ENCODE measurements at regions not wholly inside any gene's neighbourhood (a gene's known extent, or its start where the extent isn't known, plus 50 kb on each side); places are given as distances from the start of the nearest gene placed in this dataset.

DNA sequence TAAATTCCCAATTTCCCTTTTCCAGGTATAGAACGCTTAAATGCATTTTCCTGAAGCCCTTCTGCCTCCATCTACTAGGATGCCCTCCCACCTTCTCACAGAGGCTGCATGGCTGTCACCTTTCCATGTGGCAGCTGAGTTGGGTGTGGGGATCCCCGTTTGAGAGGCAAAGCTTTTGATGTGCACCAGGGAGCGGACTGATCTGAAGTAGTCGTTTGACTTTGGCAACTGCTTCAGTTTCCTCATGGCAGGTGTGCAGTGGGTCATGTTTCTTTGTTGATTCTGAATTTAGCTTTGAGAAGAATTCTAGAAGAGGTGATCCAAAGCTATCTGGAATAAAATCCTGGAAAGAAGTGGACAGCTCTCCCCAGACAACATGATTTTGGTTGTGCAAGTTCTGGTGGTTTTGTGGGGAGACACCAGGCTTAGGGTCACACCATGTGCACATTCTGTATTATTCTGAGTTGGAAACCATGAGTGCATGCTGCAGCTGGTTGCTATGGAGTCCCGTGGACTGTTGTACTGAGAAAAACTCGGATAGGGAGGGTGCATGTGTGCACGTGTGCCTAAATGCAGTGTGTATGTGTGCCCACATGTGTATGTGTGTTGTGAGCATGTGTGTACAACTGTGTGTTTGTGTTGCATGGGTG, 63.5 kb downstream of the GADD45G start:
- no peaks in the 10 kb centered on the region for H3K79me2 ChIP-seq (ENCODE audit: control insufficient read depth, insufficient read depth, low read length)
- H4K20me1 ChIP-seq (ENCODE audit: control insufficient read depth, extremely low read depth, insufficient read depth, low read length) = no peaks in the 10 kb centered on the region
- dilution Hi-C loops (cut with MboI; ENCODE audit: extremely low pct_ligation_motif_present, low sequenced_read_pairs) = no loop called here
- TF ChIP-seq EZH2 (IDR thresholded peaks at IDR 0.05; ENCODE audit: low read length) = no peak
- TF ChIP-seq, protein P1, sequence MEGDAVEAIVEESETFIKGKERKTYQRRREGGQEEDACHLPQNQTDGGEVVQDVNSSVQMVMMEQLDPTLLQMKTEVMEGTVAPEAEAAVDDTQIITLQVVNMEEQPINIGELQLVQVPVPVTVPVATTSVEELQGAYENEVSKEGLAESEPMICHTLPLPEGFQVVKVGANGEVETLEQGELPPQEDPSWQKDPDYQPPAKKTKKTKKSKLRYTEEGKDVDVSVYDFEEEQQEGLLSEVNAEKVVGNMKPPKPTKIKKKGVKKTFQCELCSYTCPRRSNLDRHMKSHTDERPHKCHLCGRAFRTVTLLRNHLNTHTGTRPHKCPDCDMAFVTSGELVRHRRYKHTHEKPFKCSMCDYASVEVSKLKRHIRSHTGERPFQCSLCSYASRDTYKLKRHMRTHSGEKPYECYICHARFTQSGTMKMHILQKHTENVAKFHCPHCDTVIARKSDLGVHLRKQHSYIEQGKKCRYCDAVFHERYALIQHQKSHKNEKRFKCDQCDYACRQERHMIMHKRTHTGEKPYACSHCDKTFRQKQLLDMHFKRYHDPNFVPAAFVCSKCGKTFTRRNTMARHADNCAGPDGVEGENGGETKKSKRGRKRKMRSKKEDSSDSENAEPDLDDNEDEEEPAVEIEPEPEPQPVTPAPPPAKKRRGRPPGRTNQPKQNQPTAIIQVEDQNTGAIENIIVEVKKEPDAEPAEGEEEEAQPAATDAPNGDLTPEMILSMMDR (optimal IDR thresholded peaks at IDR 0.05 in 1 of 3, IDR thresholded peaks at IDR 0.05 in 1 of 3, conservative IDR thresholded peaks at IDR 0.05 in 1 of 3; ENCODE audit: extremely low read depth in 1 of 3, insufficient read depth in 2 of 3, low read length in 3 of 3) = no peak
- no peaks in the 10 kb centered on the region for H3K9me1 ChIP-seq (ENCODE audit: control insufficient read depth, extremely low read depth, insufficient read depth, low read length)
- no peak for DNase-seq (ENCODE audit: low read depth, low spot score)
- H3K27ac ChIP-seq (ENCODE audit: control insufficient read depth, insufficient read depth, low read length) = no peak overlapping the region
- peaks cover 4% of the 10 kb centered on the region for H3K4me1 ChIP-seq (ENCODE audit: control insufficient read depth, extremely low read depth, insufficient read depth, low read length)
- FAIRE-seq = no peak
- peaks cover 2% of the 10 kb centered on the region for H3K27me3 ChIP-seq (ENCODE audit: control insufficient read depth, extremely low read depth, insufficient read depth, low read length)
- no peak overlapping the region for H2AFZ ChIP-seq (ENCODE audit: control insufficient read depth, low read length)
- H3K9ac ChIP-seq (ENCODE audit: control insufficient read depth, extremely low read depth, insufficient read depth, low read length) = no peak overlapping the region
- no peak overlapping the region for H3K4me2 ChIP-seq (ENCODE audit: control insufficient read depth, extremely low read depth, insufficient read depth, low read depth, low read length)
- H3K4me3 ChIP-seq (ENCODE audit: control insufficient read depth in 2 of 3, extremely low read depth in 1 of 3, insufficient read depth in 2 of 3, low read depth in 1 of 3, low read length in 3 of 3) = no peak overlapping the region
- H3K9me3 ChIP-seq (ENCODE audit: control insufficient read depth, low read depth, low read length) = peaks cover 3% of the 10 kb centered on the region
- no peaks in the 10 kb centered on the region for H3K36me3 ChIP-seq (ENCODE audit: control insufficient read depth in 2 of 2, extremely low read depth in 1 of 2, insufficient read depth in 2 of 2, low read length in 2 of 2)

GRCh38 chr9:89668866-89669246, 64.0 kb downstream of the GADD45G start:
- peaks cover 4% of the 10 kb centered on the region for H3K4me1 ChIP-seq (ENCODE audit: control insufficient read depth, extremely low read depth, insufficient read depth, low read length)
- H3K27me3 ChIP-seq (ENCODE audit: control insufficient read depth, extremely low read depth, insufficient read depth, low read length) = peaks cover 2% of the 10 kb centered on the region
- FAIRE-seq = no peak
- H3K4me3 ChIP-seq (ENCODE audit: control insufficient read depth in 2 of 3, extremely low read depth in 1 of 3, insufficient read depth in 2 of 3, low read depth in 1 of 3, low read length in 3 of 3) = no peak overlapping the region
- H3K9ac ChIP-seq (ENCODE audit: control insufficient read depth, extremely low read depth, insufficient read depth, low read length) = no peak overlapping the region
- H3K79me2 ChIP-seq (ENCODE audit: control insufficient read depth, insufficient read depth, low read length) = no peaks in the 10 kb centered on the region
- no peaks in the 10 kb centered on the region for H3K36me3 ChIP-seq (ENCODE audit: control insufficient read depth in 2 of 2, extremely low read depth in 1 of 2, insufficient read depth in 2 of 2, low read length in 2 of 2)
- no peaks in the 10 kb centered on the region for H3K9me1 ChIP-seq (ENCODE audit: control insufficient read depth, extremely low read depth, insufficient read depth, low read length)
- DNase-seq (ENCODE audit: low read depth, low spot score) = no peak
- TF ChIP-seq, protein P1 (optimal IDR thresholded peaks at IDR 0.05 in 1 of 3, IDR thresholded peaks at IDR 0.05 in 1 of 3, conservative IDR thresholded peaks at IDR 0.05 in 1 of 3; ENCODE audit: extremely low read depth in 1 of 3, insufficient read depth in 2 of 3, low read length in 3 of 3) = no peak
- TF ChIP-seq EZH2 (IDR thresholded peaks at IDR 0.05; ENCODE audit: low read length) = no peak
- no peak overlapping the region for H3K27ac ChIP-seq (ENCODE audit: control insufficient read depth, insufficient read depth, low read length)
- dilution Hi-C loops (cut with MboI; ENCODE audit: extremely low pct_ligation_motif_present, low sequenced_read_pairs) = no loop called here
- H4K20me1 ChIP-seq (ENCODE audit: control insufficient read depth, extremely low read depth, insufficient read depth, low read length) = no peaks in the 10 kb centered on the region
- no peak overlapping the region for H3K4me2 ChIP-seq (ENCODE audit: control insufficient read depth, extremely low read depth, insufficient read depth, low read depth, low read length)
- no peak overlapping the region for H2AFZ ChIP-seq (ENCODE audit: control insufficient read depth, low read length)
- H3K9me3 ChIP-seq (ENCODE audit: control insufficient read depth, low read depth, low read length) = peaks cover 3% of the 10 kb centered on the region

Measured in keratinocyte (primary cell).